ENCODE measurements at regions not wholly inside any gene's neighbourhood (a gene's known extent, or its start where the extent isn't known, plus 50 kb on each side); places are given as distances from the start of the nearest gene placed in this dataset.

GRCh38 chr16:17914168-17914567 lies 422.4 kb downstream of the NPIPA8 start:
- TF ChIP-seq CTCF (tag by site-specific recombination; IDR thresholded peaks at IDR 0.05) (no peak), REST (tag by site-specific recombination; IDR thresholded peaks at IDR 0.05) (no peak), ZNF239 (tag by site-specific recombination; IDR thresholded peaks at IDR 0.05) (no peak), TCF7L2 (IDR thresholded peaks at IDR 0.05; ENCODE audit: borderline replicate concordance, low read depth, low read length) (no peak), YY1 (tag by site-specific recombination; IDR thresholded peaks at IDR 0.05) (no peak), ZSCAN30 (tag by site-specific recombination; IDR thresholded peaks at IDR 0.05) (no peak)
